ENCODE measurements at regions not wholly inside any gene's neighbourhood (a gene's known extent, or its start where the extent isn't known, plus 50 kb on each side); places are given as distances from the start of the nearest gene placed in this dataset.
"Not testable (repeated sequence)": the region's sequence is repeated elsewhere in the genome, so short reads cannot be mapped to it uniquely, and the experiment has no call there.

DNA sequence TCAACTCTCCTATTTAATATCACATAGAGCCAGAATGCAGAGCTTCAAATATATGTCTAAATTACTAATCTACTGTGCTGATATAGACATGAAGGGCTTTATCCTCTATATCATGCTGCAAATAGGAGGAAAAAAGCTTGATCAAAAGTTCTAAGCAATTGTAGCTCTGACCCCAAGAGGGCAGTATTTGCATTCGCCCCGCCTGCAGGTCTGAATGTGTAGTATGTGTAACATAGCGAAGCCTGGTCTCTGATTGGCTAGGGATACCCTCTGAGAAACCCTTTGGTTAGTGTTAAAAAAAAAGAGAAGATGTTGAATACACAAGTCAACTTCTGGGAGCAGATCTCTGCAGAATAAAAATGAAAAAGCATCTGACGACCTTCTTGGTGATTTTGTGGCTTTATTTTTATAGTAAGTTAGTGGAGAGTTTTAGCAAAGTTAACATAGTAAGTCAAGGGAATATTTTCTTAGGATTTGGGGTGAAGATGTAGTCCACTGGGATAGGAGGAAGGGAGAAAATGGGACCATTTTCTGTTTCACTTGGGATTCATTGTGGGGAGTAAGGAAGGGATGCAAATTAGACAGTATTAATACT lies 151.6 kb upstream of the OR4E1 start:
- DNase-seq (ENCODE audit: low read depth in 2 of 3, low spot score in 2 of 3): peak in 2 of 3 donors; percentile 69 to 80

DNA sequence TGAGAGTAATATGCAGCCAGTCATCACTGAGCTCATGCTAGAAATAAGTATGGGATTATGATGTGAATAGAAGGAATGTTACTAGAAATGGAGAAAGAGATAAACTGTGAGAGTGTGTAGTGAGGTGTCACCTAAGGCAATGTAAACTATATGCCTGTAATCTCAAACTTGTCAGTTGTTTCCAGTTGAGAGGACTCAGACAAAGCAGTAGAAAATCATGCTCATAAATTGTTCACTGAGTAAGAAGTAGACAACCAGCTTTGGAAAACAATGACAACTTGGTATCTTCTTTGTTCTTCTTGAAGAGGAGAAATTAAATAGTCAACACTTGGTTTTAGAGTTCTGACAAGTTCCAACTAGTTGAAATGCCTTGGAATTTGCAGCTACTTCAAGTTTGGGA lies 148.5 kb upstream of the OR4E1 start:
- no peak for DNase-seq (ENCODE audit: low read depth in 2 of 3, low spot score in 2 of 3)

DNA sequence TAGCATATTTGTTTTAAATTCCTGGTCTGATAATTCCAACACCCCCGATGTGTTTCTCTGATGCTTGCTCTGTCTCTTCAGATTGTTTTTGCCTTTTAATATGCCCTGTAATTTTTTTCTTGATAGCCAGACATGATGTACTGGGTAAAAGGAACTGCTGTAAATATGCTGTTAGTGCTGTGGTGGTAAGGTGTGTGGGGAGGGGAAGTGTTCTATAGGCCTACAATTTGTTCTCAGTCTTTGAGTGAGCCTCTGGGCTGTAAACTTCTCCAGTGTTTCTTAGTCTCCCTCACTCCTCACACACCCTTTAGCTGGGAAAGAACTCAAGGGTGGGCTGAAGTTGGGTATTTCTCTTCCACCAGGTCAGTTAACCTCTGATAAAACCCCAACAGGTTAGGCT lies 147.0 kb upstream of the OR4E1 start:
- DNase-seq (ENCODE audit: low read depth in 2 of 3, low spot score in 2 of 3): peak in 1 of 3 donors; percentile 30

DNA sequence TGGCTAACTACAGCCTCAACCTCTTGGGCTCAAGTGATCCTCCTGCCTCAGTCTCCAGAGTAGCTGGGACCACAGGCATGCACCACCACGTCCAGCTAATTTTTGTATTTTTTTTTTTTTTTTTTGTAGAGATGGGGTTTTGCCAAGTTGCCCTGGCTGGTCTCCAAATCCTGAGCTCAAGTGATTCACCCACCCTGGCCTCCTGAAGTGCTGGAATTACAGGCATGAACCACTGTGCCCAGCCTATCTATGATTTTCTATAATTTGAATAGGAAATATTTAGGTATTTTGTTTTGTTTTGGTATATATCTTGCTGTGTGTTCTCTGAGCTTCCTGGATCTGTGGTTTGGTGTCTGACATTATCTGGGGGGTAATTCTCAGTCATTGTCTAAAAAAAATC lies 146.3 kb upstream of the OR4E1 start:
- not testable (repeated sequence) for DNase-seq (ENCODE audit: low read depth in 2 of 3, low spot score in 2 of 3)

DNA sequence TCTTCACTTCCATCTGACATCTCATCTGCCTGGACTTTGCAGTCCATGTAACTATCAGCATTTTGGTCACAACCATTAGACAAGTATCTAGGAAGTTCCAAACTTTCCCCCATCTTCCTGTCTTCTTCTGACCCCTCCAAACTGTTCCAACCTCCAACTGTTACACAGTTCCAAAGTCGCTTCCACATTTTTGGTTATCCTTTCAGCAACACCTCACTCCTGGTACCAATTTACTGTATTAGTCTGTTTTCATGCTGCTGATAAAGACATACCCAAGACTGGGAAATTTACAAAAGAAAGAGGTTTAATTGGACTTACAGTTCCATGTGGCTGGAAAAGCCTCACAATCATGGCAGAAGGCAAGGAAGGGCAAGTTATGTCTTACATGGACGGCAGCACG lies 143.4 kb upstream of the OR4E1 start:
- DNase-seq (ENCODE audit: low read depth in 2 of 3, low spot score in 2 of 3): not testable (repeated sequence)

DNA sequence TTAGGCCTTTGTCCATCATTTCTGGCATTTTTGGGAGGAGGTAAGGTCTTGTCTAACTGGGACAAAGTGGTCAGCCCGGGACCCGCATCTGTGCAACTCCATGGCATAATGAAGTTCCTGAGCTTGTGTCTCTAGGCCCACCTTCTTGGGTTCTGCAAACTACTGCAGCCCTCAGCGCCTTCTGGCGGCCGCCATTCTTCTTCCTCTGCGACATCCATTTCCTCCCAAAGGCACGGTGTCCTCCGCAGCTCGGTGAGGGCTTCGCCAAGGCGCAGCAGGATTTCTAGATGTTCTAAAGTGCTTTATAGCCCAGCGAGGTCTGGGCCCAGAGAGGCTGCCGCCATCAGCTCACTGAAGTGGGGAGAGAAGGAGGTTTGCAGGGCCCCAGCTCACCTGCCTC lies 134.4 kb upstream of the OR4E1 start:
- no peak for DNase-seq (ENCODE audit: low read depth in 2 of 3, low spot score in 2 of 3)

DNA sequence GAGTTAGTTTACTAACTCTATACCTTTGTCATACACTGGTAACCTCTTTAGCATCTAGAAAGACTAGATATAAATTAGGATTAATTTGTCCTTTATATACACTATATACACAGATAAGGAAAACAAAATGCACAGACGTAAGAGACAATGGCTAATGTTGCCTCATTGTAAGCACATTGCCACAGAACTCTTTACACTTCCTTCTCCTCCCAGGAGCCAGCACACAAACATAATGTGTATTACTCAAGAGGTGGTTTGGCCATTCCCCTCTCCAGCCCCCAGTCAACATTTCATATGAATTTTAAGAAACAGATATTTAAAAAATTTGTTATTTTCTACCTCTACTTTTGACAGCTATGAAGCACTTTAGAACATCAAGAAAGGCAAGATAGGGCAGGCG lies 131.4 kb upstream of the OR4E1 start:
- no peak for DNase-seq (ENCODE audit: low read depth in 2 of 3, low spot score in 2 of 3)

DNA sequence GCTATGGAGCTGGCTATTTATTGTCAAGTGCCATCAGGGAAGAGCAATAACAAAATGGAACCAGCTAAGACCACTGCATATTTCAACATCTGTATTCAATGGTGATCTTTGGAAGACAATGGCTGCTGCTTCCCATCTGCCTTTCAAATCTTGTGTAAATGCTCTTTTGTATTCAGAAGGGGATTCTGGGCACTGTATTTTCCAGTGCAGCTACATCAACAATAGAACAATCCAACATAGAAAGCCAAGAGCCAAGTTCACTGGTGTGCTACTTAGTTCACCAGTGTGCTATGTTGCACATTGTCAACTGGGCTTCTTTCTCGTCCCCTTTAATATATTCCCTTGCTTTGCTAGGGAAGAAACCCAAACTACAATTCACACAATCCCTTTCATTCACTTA lies 128.8 kb upstream of the OR4E1 start:
- DNase-seq (ENCODE audit: low read depth in 2 of 3, low spot score in 2 of 3): no peak

DNA sequence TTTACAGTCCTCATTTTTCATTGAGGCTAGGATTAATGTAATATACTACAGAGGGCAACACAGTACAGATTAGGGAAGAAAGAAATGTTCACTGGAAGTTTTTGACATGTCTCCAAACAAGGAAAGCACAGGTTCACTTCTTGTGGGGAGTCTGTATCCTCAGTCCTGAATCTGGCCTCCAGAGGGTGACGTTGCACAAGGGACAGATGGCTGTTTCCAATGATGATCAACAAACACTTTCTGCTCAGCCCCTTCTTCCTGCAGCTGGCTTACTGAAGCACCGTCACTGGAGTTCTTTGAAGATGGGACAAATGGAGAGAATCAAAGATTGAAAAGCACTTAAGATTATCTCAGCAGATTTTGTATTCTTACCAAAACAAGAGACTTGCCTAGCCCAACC lies 123.3 kb upstream of the OR4E1 start:
- DNase-seq (ENCODE audit: low read depth in 2 of 3, low spot score in 2 of 3): peak in 2 of 3 donors; percentile 18 to 42

DNA sequence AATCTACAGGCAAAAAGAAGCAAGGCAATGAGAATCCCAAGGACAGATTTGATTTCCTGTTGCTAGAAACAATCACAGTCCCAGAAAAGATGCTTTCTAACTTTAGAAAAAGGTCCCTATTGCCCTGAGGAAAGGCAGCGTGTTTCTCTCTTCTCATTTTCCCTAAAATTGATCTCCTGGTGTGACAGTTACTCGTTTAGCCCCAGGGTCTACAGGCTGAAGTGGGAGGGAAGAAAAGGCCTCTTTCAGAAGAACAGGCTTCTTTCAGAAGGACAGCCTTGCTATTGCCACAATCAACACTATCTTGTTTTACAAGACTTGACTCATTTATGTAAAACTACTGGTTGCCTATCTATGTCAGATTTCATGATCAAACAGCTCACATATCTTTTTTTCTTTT lies 121.8 kb upstream of the OR4E1 start:
- no peak for DNase-seq (ENCODE audit: low read depth in 2 of 3, low spot score in 2 of 3)

DNA sequence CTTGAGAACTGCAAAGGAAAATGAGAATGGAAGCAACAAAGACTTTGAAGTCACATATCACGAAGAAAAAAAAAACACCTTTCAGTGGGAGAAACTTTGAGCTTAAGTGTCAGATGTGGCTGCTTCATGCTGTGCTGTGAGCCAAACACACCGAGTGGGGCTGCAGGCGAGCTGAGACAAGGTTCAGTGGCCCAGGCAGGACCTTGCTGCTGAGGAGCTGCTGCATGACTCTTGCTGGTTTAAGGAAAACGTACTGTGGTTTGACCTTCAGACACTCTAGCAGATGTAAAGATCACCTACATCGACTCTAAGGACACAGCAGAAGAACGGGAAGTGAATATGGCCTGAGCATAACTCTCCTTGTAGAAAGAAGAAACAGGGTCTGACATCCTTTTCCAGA lies 118.1 kb upstream of the OR4E1 start:
- DNase-seq (ENCODE audit: low read depth in 2 of 3, low spot score in 2 of 3): no peak

DNA sequence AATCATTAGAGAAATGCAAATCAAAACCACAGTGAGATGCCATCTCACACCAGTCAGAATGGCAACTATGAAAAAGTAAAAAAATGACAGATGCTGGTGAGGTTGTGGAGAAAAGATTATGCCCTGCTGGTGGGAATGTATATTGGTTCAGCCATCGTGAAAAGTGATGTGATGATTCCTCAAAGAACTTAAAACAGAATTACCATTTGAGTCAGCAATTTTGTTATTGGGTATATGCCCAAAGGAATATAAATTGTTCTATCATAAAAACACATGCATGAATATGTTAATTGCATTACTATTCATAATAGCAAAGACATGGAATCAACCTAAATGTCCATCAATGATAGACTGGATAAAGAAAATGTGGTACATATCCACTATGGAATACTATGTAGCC lies 115.1 kb upstream of the OR4E1 start:
- not testable (repeated sequence) for DNase-seq (ENCODE audit: low read depth in 2 of 3, low spot score in 2 of 3)

DNA sequence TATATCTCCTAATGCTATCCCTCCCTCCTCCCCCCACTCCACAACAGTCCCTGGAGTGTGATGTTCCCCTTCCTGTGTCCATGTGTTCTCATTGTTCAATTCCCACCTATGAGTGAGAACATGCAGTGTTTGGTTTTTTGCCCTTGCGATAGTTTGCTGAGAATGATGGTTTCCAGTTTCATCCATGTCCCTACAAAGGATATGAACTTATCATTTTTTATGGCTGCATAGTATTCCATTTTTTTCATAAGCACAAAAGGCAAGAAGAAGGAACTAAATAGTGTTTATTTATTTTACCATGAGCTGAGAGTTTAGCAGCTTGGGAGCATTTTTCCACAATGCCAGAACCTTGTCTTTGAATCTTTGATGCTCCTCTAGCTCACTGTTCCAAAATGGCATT lies 113.6 kb upstream of the OR4E1 start:
- DNase-seq (ENCODE audit: low read depth in 2 of 3, low spot score in 2 of 3): not testable (repeated sequence)

DNA sequence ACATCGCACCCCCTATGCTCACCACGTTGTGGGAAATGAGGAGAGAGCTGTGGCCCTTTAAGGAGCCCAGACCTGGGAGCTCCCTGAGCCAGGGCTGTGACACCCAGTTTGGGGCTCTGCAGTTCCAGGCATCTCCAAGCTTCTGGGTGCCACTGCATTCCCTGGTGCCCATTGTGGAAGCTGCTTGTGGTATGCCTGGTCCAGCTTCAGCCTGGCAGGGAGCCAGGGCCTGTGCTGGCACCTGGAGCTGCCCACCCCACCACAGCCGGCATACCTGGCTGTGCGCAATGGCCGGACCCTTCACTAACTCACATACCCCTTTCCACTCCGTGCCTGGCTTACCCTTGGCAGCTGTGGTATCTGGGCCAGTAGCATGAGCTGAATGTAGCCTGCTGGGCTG lies 107.9 kb upstream of the OR4E1 start:
- no peak for DNase-seq (ENCODE audit: low read depth in 2 of 3, low spot score in 2 of 3)

DNA sequence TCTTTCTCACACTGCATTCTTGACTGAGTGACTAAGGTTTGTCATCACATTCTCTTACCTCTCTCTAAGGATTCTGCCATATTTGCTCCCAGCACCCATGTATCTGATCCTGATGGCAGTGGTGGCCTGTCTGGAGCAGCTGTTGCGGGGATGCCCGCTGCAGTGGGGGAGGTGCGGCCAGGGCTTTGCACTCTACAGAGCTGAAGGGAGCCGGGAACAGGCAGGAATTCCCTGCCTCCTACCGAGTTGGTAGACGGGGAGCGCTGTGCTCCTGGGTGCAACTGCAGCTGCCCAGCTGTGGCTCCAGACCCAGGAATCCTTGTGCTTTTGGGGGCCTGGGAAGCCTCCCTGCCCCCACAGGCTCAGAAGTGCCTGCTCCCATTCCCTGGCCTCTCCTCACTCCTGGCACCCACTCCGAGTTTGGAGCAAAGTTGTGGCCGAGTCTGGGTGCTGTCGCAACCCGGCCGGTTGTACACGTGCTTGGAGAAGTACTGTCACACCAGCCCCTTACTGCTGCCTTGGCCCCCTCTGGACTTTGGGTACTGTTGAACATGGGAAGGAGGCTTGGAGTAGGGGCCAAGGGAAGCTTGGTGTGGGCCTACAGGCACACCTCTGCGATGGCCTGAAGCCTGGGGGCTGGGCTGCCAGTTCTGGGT lies 106.9 kb upstream of the OR4E1 start:
- no peak for DNase-seq (ENCODE audit: low read depth in 2 of 3, low spot score in 2 of 3)

DNA sequence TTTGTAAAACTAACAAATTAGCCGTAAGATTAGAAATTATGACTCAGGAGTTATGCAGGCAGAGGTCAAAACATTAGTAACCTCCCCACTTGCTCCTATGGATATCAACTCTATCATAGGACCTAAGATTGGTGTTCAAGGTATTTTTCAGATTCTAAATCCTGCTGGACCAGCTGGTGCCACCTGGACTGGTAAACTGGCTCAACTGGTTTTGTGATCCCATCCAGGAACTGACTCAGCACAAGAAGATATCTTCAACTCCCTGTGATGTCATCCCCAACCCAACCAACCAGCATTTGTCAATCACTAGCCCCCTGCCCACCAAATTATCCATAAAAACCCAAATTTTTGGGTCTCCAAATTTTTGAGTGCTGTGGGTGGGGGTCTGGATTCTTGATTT lies 98.1 kb upstream of the OR4E1 start:
- no peak for DNase-seq (ENCODE audit: low read depth in 2 of 3, low spot score in 2 of 3)

DNA sequence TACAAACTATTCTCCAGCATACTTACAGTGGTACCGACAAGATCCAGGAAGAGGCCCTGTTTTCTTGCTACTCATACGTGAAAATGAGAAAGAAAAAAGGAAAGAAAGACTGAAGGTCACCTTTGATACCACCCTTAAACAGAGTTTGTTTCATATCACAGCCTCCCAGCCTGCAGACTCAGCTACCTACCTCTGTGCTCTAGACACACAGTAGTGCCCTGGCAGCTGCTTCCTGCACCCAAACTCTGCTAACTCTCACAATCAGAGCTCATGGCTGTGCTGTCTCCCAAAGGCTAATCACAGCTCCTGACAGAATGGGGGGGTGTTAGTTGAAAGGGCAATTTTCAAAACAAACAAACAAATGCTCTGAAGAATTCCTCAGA lies 95.2 kb upstream of the OR4E1 start:
- no peak for DNase-seq (ENCODE audit: low read depth in 2 of 3, low spot score in 2 of 3)

DNA sequence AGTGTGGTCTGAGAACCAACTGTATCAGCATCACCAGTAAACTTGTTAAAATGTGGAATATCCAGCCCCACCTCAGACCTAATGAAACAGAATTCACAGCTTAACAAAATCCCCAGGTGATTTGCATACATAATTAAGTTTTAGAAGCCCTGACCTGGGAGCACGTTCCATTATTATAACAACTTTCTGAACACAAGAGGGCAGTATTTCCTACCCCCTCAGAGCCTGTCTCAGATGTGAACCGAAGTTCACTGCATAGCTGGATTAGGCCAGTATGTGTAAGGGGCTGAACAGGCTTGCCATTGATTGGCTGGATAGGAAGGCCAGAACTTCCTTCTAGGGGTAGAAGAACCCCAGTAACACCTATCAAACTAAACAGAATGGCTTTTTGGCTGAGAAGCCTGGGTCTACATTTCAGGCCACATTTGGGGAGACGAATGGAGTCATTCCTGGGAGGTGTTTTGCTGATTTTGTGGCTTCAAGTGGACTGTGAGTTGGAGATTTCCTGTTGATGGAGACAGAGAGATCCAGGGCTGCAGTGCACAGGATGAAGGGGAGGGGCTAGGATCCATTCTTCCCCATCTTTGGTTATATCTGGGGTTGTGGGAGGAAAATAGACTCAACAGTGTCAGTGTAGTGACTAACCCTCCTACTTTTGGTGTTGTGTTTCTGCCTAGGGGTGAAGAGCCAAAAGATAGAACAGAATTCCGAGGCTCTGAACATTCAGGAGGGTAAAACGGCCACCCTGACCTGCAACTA lies 94.7 kb upstream of the OR4E1 start:
- peak; percentile 9 to 61 (median 36) for DNase-seq (ENCODE audit: low read depth in 2 of 3, low spot score in 2 of 3)

DNA sequence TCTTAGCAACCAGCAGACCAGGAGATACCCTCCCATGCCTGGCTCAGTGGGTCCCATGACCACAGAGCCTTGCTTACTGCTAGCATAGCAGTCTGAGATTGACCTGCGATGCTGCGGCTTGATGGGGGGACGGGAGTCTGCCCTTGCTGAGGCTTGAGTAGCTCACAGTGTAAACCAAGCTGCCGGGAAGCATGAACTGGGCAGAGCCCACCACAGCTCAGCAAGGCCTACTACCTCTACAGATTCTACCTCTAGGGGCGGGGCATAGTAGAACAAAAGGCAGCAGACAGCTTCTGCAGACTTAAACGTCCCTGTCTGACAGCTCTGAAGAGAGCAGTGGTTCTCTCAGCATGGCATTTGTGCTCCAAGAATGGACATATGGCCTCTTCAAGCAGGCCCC lies 86.7 kb upstream of the OR4E1 start:
- DNase-seq (ENCODE audit: low read depth in 2 of 3, low spot score in 2 of 3): not testable (repeated sequence)

DNA sequence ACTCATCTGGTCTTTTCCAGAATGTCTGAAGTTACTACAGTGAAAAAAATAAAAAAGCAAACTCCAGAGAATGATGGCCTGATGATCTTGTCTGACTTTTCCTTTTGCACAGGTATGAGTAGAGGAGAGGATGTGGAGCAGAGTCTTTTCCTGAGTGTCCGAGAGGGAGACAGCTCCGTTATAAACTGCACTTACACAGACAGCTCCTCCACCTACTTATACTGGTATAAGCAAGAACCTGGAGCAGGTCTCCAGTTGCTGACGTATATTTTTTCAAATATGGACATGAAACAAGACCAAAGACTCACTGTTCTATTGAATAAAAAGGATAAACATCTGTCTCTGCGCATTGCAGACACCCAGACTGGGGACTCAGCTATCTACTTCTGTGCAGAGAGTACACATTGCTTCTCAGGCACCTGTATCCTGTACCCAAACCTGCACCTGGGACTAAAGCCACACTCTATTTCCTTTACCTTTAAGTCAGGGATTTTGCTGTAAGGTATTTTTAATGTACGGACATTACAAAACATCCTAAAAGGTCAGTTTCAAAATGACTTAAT lies 75.8 kb upstream of the OR4E1 start:
- DNase-seq (ENCODE audit: low read depth in 2 of 3, low spot score in 2 of 3): no peak

DNA sequence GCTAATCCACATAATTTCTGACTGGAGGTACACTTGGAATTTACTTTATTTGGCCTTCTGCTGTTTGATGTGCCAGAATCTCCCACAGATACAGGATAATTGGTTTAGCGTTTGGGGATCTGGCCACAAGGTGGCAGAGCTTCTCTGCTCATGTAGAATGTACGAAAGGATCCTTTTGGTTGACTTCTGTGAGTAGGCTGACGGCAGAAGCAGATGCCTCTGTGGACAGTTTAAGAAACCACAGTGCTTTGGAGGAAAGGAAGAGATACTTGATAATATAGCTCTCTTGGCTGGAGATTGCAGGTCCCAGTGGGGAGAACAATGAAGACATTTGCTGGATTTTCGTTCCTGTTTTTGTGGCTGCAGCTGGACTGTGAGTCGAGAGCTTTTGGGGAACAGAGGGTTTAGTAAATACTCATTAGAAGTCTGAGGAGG lies 75.3 kb upstream of the OR4E1 start:
- DNase-seq (ENCODE audit: low read depth in 2 of 3, low spot score in 2 of 3): peak; percentile 14 to 71 (median 53)

Measured in hematopoietic multipotent progenitor cell (in vitro differentiated cells).